Activated T-helper 2 cell treated with anti-CD3 and anti-CD28 coated beads, Interferon-gamma antibody, Interleukin-2, Interleukin-4, amounts not matched to agents 10 μg/mL and 5 μg/mL and 100 μg/mL, durations not matched to agents 14 hours and 24 hours and 36 hours (primary cell): ENCODE measurements at regions not wholly inside any gene's neighbourhood (a gene's known extent, or its start where the extent isn't known, plus 50 kb on each side); places are given as distances from the start of the nearest gene placed in this dataset.

Source experiments
- DNase-seq: peaks from one replicate; pipeline ENCODE4 v3.0.0; 2021; ENCODE audit warnings: low spot score
- H3K27ac Mint-ChIP-seq: one replicate; pipeline ENCODE4 v1.8.0; 2021; ENCODE audit warnings: mixed read lengths
- H3K27me3 Mint-ChIP-seq: one replicate; pipeline ENCODE4 v1.8.0; 2021; ENCODE audit warnings: low read depth, mixed read lengths
- H3K36me3 Mint-ChIP-seq: one replicate; pipeline ENCODE4 v1.8.0; 2021; ENCODE audit warnings: low read depth, mixed read lengths
- H3K4me1 Mint-ChIP-seq: one replicate; pipeline ENCODE4 v1.8.0; 2021; ENCODE audit warnings: low read depth, mixed read lengths
- H3K4me3 Mint-ChIP-seq: one replicate; pipeline ENCODE4 v1.8.0; 2021; ENCODE audit warnings: low read depth, mild to moderate bottlenecking, moderate library complexity, mixed read lengths
- H3K9me3 Mint-ChIP-seq: one replicate; pipeline ENCODE4 v1.8.0; 2021; ENCODE audit warnings: mixed read lengths
- intact Hi-C: fragments of 100-400 bp; cut with micrococcal nuclease; formaldehyde crosslinking; loops from one replicate; pipeline ENCODE4 v1.15.1; 2023

DNA sequence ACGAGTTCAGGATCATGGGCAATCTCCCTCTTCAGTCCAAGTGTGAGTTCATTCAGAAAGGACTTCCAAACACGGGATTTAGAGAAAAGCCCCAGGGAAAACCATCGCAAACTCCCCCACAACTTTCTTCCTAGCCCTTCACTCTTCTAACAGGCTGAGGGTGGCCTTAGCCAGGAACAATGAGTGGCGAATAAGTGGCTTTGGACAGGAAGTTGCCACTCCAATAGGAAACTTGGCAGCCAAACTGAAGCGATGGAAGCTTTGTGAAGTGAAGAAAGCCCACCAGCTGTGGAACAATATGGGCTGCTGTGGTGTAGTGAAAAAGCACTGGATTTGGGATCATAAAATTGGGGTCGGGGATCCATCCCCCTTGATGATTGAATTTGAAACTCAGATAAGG is 193.2 kb downstream of the TEX36 start:
- H3K27me3 Mint-ChIP-seq = no peaks in the 10 kb centered on the region
- H3K4me1 Mint-ChIP-seq = no peaks in the 10 kb centered on the region
- no peak for DNase-seq
- H3K9me3 Mint-ChIP-seq = no peaks in the 10 kb centered on the region
- no peaks in the 10 kb centered on the region for H3K36me3 Mint-ChIP-seq
- no peak overlapping the region for H3K27ac Mint-ChIP-seq
- no peak overlapping the region for H3K4me3 Mint-ChIP-seq
- intact Hi-C loops = no loop called here

GRCh38 chr10:125485665-125486064 is 197.3 kb downstream of the TEX36 start:
- Mint-ChIP-seq H3K27me3 (peaks cover 2% of the 10 kb centered on the region), H3K4me3 (no peak overlapping the region), H3K36me3 (no peaks in the 10 kb centered on the region), H3K27ac (no peak overlapping the region), H3K9me3 (no peaks in the 10 kb centered on the region), H3K4me1 (peaks cover 6% of the 10 kb centered on the region)
- intact Hi-C loops = no loop called here
- no peak for DNase-seq

DNA sequence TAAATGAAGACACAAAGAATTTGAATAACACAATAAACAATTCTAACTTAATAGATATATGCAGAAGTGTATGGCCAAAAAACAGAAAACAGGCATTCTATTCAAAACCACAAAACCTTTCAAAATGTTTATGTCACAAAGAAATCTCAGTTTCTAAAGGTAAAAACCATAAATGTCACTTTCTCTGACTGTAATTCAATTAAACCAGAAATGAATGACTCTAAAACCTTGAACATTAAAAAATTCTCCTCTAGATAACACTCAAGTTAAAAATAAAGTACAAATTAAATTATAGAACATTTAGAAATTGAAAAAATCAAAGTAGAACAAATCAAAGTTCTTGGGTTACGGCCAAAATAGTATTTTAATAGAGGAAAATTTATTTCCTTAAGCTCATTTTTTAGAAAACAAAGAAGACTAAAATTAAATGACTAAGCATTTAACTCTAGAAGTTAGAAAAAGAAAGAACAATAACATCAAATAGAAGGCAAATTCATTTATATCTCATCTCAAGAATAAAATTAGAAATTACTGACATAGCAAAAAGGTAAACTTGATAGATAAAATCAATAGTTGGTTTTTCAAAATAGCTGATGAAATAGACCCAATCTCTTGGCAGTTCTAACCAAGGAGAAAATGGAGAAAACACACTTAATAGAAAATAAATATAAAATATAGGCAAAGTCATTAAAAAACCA is 198.8 kb downstream of the TEX36 start:
- Mint-ChIP-seq H3K4me3 (no peak overlapping the region), H3K36me3 (no peaks in the 10 kb centered on the region), H3K4me1 (peaks cover 6% of the 10 kb centered on the region), H3K27ac (no peak overlapping the region), H3K27me3 (peaks cover 6% of the 10 kb centered on the region), H3K9me3 (no peaks in the 10 kb centered on the region)
- intact Hi-C loops = no loop called here
- no peak for DNase-seq

- intact Hi-C loops = no loop called here
- no peaks in the 10 kb centered on the region for H3K9me3 Mint-ChIP-seq
- no peak overlapping the region for H3K4me3 Mint-ChIP-seq
- peaks cover 6% of the 10 kb centered on the region for H3K27me3 Mint-ChIP-seq
- no peak overlapping the region for H3K27ac Mint-ChIP-seq
- H3K36me3 Mint-ChIP-seq = no peaks in the 10 kb centered on the region
- no peak for DNase-seq
- H3K4me1 Mint-ChIP-seq = peaks cover 8% of the 10 kb centered on the region
Observed at GRCh38 chr10:125482637-125483036, 200.3 kb downstream of the TEX36 start.

- peaks cover 8% of the 10 kb centered on the region for H3K4me1 Mint-ChIP-seq
- H3K36me3 Mint-ChIP-seq = no peaks in the 10 kb centered on the region
- H3K27me3 Mint-ChIP-seq = peaks cover 6% of the 10 kb centered on the region
- H3K27ac Mint-ChIP-seq = peak overlapping the region; percentile 11
- intact Hi-C loops = no loop called here
- H3K4me3 Mint-ChIP-seq = no peak overlapping the region
- no peaks in the 10 kb centered on the region for H3K9me3 Mint-ChIP-seq
- no peak for DNase-seq
Observed at GRCh38 chr10:125482108-125482507, 200.9 kb downstream of the TEX36 start.

- no peak overlapping the region for H3K4me3 Mint-ChIP-seq
- peaks cover 8% of the 10 kb centered on the region for H3K4me1 Mint-ChIP-seq
- intact Hi-C loops = no loop called here
- DNase-seq = no peak
- no peaks in the 10 kb centered on the region for H3K9me3 Mint-ChIP-seq
- H3K27me3 Mint-ChIP-seq = peaks cover 6% of the 10 kb centered on the region
- no peaks in the 10 kb centered on the region for H3K36me3 Mint-ChIP-seq
- no peak overlapping the region for H3K27ac Mint-ChIP-seq
Observed at GRCh38 chr10:125479059-125479458, 203.9 kb downstream of the TEX36 start.

- Mint-ChIP-seq H3K36me3 (no peaks in the 10 kb centered on the region), H3K9me3 (no peaks in the 10 kb centered on the region), H3K4me1 (peaks cover 2% of the 10 kb centered on the region), H3K27me3 (peaks cover 5% of the 10 kb centered on the region), H3K27ac (no peak overlapping the region), H3K4me3 (no peak overlapping the region)
- no peak for DNase-seq
- intact Hi-C loops = no loop called here
Observed at GRCh38 chr10:125475815-125476214, 207.1 kb downstream of the TEX36 start.

GRCh38 chr10:125473143-125473793 is 209.7 kb downstream of the TEX36 start:
- H3K27ac Mint-ChIP-seq = no peak overlapping the region
- DNase-seq = no peak
- no peaks in the 10 kb centered on the region for H3K36me3 Mint-ChIP-seq
- H3K27me3 Mint-ChIP-seq = no peaks in the 10 kb centered on the region
- H3K4me1 Mint-ChIP-seq = no peaks in the 10 kb centered on the region
- no peak overlapping the region for H3K4me3 Mint-ChIP-seq
- intact Hi-C loops = no loop called here
- H3K9me3 Mint-ChIP-seq = no peaks in the 10 kb centered on the region

- Mint-ChIP-seq H3K36me3 (no peaks in the 10 kb centered on the region), H3K4me3 (no peak overlapping the region)
Observed at GRCh38 chr10:125472010-125472607, 210.9 kb downstream of the TEX36 start.

DNA sequence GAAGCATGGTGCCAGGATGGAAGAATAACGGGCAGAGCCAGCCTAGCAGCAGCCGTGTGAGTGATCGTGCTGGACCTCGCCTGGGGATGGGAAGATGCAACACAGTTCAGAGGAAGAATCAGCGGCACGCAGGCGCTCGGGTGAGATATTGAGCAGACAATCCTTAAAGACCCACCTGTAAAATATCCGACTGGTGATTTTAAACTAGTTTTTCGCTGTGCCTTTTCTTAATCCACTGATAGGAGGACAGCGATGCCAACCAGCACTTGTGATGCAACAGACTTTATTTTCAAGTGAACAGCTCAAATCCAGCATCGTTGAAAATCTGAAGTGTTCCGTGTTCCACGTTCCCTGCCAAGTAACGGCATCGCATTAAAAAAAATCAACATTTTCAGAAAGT is 214.7 kb downstream of the TEX36 start:
- Mint-ChIP-seq H3K4me1 (no peaks in the 10 kb centered on the region), H3K27ac (no peak overlapping the region), H3K9me3 (no peaks in the 10 kb centered on the region), H3K36me3 (no peaks in the 10 kb centered on the region), H3K27me3 (no peaks in the 10 kb centered on the region), H3K4me3 (no peak overlapping the region)
- no peak for DNase-seq
- intact Hi-C loops = no loop called here

More at GRCh38 chr10:125472010-125472607, 210.9 kb downstream of the TEX36 start:
- no peaks in the 10 kb centered on the region for H3K9me3 Mint-ChIP-seq
- no peak overlapping the region for H3K27ac Mint-ChIP-seq
- intact Hi-C loops = no loop called here
- no peaks in the 10 kb centered on the region for H3K4me1 Mint-ChIP-seq
- H3K27me3 Mint-ChIP-seq = no peaks in the 10 kb centered on the region
- no peak for DNase-seq

DNA sequence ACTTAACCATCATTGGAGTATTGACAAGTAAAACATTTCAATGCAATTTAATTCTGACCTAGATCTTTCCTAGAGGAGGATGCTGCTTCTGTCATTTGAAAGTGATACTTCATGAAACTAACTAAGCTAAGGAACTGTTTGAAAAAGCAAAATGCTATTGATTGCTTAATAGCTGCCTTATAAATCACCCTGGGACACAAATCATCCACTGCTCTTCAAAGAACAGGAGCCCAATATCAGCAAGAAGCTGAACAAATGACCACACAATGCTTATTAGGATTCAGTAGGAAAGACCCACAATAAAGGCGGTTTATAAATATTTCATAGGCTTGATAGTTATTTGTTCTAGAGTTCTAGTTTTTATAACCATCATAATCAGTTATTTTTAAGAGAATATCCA is 216.3 kb downstream of the TEX36 start:
- no peak for DNase-seq
- no peak overlapping the region for H3K27ac Mint-ChIP-seq
- H3K27me3 Mint-ChIP-seq = no peaks in the 10 kb centered on the region
- H3K4me3 Mint-ChIP-seq = no peak overlapping the region
- intact Hi-C loops = no loop called here
- H3K9me3 Mint-ChIP-seq = no peaks in the 10 kb centered on the region
- H3K4me1 Mint-ChIP-seq = no peaks in the 10 kb centered on the region
- H3K36me3 Mint-ChIP-seq = no peaks in the 10 kb centered on the region

DNA sequence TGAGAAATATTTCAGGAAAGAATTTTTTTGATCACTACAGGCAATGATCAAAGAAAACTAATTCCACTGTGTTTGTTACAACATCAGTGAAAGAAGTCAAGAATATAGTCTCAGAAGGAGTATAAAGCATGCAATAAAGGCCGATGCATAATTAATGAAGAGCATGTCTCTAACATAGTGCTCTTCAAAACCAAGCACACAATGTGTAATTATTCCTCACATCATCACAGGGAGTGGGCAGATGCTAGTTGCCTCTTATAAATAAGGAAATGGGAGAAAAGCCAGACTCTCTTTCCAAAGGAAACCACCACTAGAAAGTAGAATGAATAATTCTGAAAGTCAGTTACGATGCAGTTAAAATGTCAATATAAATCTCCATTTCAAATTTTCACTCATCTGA is 220.1 kb downstream of the TEX36 start:
- H3K27me3 Mint-ChIP-seq = no peaks in the 10 kb centered on the region
- no peak overlapping the region for H3K4me3 Mint-ChIP-seq
- no peaks in the 10 kb centered on the region for H3K4me1 Mint-ChIP-seq
- intact Hi-C loops = no loop called here
- H3K36me3 Mint-ChIP-seq = no peaks in the 10 kb centered on the region
- H3K9me3 Mint-ChIP-seq = no peaks in the 10 kb centered on the region
- no peak overlapping the region for H3K27ac Mint-ChIP-seq
- DNase-seq = no peak

DNA sequence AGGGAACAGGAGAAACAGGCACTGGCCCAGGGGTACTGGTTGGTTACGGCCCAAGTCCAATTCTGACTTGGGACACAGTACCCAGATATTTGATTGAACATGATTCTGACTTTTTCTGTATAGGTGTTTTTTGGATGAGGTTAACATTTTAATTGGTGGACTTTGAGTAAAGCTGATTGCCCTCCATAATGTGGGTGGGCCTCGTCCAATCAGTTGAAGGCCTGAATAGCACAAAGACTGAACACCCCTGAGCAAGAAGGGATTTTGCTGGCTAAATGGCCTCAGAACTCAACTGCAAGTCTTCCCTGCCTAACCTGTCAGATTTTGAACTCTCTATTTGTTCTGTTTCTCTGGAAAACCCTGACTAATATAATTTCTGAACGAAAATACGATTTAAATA is 222.6 kb downstream of the TEX36 start:
- Mint-ChIP-seq H3K9me3 (no peaks in the 10 kb centered on the region), H3K4me1 (no peaks in the 10 kb centered on the region), H3K27me3 (no peaks in the 10 kb centered on the region), H3K4me3 (no peak overlapping the region), H3K27ac (no peak overlapping the region), H3K36me3 (no peaks in the 10 kb centered on the region)
- no peak for DNase-seq
- intact Hi-C loops = no loop called here
